HPDE6-E6E7 (cell line): ENCODE measurements at regions not wholly inside any gene's neighbourhood (a gene's known extent, or its start where the extent isn't known, plus 50 kb on each side); places are given as distances from the start of the nearest gene placed in this dataset.

Source experiments
- DNase-seq: peaks from one replicate; pipeline ENCODE4 v3.0.0; 2011; ENCODE audit warnings: missing footprints; ENCODE audit errors: extremely low spot score

DNA sequence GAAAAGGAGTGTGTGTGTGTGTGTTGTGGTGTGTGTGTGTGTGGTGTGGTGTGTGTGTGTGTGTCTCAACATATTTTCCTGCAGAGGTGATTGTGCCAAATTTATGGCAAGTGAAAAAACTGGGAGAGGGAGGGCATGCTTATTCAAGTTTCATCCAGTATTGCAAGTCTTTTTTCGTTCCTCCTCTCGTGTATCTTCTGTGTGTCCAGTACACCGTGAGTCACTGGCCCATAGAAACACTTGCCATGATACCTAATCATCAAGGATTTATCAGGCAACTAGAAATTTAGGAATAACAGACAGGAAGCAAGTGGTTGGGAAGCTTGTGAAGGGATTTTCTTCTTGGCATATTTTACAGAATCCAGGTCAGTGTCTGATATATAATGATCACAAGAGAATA lies 820.5 kb downstream of the GATA3 start:
- DNase-seq = no peak

- no peak for DNase-seq
These were observed 821.7 kb downstream of the GATA3 start for GRCh38 chr10:8876171-8876570.

DNA sequence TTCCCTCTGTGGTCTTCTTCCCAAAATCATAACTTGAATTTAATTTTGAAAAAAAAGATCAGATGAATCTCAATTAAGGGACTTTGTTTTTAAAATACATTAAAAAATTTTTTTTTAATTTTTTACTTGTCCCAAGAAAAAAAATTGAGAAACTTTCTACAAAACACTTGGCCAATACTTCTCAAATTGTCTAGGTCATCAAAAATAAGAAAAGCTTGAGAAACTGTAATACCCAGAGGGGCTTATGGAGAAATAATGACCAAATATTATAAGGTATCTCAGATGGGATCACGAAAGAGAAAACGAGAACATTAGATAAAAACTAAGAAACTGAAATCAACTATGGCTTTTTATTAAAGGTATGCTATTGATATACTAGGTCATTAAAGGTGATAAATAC lies 835.0 kb downstream of the GATA3 start:
- no peak for DNase-seq

DNA sequence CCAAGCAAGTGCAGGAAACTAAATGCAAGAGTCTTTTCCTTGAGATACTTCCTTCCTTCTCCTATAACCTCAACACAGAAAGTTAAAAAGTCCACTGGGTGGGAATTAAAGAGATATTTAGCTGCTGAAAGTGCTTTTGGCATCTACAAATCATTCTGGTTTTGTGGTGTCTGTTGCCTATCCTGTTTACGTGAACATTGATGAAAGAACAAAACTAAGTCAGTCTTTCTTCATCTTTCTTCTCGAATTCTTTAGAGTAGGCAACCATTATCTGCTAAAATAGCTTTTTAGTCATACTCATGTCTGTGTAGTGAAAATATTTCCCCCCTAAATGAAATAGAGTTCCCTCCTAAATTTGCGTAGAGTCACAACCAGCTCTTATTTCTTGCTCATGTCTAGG lies 838.6 kb downstream of the GATA3 start:
- no peak for DNase-seq

GRCh38 chr10:8894148-8894547 lies 839.7 kb downstream of the GATA3 start:
- no peak for DNase-seq

DNA sequence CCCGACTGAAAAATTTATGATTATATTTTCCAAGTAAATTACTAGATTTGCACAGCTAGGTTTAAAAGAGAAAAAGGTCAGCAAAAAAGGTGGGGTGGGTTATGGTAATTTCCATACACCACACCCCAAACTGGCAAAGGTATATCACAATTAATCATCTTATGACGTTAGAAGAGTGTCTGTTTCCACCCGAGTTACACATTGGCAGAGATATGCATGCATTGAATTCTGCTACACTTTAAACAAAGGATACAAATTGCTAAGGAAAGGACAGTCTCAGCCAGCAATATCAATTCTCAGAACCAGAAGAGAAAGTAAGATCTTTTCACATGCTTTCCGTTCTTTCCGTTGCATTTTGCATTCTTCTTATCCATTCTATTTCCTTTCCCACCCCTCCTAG lies 843.3 kb downstream of the GATA3 start:
- no peak for DNase-seq

DNA sequence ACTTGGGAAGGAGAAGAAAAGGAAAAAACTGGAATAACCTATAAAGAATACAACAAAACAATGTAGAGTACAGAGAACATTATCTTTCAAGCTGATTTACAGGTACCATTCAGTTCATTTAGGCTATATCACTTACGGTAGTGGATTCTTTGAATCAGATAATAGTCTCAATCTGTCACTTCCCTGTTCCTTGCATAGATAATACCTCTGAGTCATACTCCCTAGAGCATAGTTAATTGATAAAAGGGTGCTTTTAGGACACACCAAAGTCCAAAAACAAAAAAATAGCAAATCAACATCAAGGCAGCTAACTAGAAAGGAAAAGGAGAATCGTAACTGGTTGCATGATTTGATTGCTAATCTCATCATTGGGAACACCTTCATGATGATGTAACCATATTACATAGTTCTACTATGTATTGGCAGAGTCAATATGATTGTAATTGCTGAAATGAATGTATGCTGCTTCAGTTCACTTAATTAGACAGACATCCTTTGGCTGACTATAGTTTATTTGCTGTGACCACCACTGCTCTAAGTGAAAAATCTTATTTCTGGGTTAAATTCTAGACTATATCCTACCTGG lies 844.4 kb downstream of the GATA3 start:
- DNase-seq = no peak

DNA sequence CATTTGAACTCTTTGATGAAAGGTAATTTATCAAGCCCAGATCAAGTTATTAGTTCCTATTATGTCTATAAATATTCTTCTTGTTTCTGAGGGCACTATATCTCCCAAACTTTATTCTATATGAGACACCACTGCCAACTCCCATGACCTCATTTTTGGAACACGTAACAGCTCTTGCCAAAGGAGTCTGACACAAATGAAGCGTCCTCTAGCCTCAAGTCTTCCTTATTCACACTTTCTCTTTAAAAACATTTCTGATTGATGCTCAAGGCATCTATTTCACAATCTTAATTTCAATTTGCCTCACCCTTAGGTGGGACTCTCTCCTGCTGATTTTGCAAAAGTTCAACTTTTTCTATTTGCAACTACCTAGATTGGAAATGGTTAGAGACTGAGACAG lies 848.4 kb downstream of the GATA3 start:
- no peak for DNase-seq

DNA sequence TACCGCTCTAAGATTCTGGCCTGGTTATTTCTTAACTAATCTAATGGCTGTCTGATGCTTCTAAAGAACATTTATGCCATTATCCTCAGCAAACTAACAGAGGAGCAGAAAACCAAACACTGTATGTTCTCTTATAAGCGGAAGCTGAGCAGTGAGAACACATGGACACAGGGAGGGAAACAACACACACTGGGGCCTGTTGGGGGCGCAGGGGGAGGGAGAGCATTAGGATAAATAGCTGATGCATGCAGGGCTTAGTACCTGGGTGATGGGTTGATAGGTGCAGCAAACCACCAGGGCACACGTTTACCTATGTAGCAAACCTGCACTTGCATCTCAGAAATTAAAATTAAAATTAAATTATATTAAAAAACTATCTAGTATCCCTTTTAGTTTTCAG lies 853.5 kb downstream of the GATA3 start:
- no peak for DNase-seq

GRCh38 chr10:8910314-8910713 lies 855.8 kb downstream of the GATA3 start:
- DNase-seq = no peak

DNA sequence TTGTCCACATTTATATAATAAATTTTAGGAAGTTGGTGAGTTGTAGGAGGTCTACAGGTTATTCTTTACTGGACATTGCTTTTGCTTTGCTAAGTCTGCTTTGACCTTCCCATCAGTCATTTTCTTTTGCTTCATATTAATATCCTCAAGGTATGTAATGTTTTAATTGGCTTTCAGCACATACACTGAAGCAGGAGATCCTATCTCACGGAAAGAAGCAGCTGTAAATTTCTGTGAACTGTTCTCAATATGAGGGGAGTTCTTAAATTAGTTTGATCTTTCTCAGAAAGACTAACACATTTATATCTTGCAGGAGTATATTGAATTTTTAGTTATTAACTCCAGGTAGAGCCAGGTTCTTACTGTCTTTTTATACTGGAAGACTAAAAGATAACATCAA lies 856.5 kb downstream of the GATA3 start:
- no peak for DNase-seq

DNA sequence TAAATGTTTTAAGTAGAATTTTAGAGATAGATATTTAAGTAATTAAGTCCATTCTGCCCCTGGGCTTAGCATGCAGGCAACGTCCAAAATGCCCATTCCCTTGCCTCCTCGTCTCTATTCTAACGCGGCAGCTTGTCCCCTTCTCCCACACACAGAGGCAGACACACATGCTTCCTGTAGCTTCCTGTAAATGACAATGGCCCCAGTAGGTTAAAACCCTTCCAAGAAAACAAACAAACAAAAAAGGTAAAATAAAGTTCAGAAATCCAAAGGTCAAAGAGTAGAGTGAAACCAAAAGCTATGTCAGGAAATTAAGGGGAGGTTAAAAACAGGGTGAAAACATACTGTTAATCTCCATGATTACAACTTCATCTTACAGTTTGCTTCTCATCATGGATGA lies 857.6 kb downstream of the GATA3 start:
- DNase-seq = no peak

DNA sequence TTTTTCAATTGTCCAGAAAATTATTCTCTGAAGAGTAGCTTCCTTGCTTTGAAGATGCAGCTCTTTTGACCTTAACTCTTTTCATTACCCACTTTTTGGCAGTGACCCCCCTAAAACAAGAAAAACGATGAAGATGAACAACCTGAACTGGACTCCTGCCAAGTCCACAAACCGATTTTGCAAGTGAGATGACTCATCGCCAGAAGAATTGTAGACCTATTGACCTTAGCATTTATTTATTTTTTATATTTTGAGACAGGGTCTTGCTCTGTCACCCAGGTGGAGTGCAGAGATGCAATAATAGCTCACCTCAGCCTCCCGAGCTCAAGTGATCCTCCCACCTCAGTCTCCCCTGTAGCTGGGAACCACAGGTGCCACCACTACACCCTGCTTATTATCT lies 859.2 kb downstream of the GATA3 start:
- DNase-seq = peak; percentile 2

DNA sequence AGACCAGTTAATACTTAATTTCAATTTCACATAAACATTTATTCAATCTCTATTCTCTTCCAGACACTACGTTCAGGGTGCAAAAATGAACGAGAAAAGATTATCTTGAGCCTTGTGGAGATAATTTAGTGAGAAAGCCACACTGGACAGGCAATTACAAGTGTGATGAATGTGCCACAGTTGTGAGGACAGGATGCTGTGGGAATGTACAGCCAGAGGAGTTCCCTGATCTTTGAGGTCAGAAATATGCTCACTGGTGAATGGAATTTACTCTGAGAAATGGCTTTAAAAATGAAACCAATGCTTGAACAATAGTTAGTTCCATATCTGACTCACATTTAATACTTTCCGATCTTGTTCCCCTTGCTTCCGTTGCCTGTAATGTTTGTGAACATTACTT lies 864.8 kb downstream of the GATA3 start:
- DNase-seq = no peak

DNA sequence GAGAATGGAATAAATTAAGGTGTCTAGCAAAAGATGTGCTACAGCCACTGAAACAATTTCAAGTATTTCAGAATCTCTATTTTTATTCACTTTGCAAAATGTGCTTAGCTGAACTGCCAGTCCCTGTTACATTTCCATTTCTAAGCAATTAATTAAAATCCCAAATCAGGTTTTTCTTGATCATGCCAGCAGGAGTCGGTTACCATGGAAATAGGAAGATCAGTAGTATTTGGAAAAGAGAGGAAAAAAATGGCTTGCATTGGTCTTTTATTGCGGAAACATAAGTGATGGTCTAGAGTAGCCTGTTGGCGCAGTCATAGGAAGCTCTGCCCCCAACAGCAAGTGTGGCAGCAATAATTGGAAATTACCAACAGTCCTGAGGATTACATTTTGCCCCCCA lies 867.1 kb downstream of the GATA3 start:
- DNase-seq = no peak

DNA sequence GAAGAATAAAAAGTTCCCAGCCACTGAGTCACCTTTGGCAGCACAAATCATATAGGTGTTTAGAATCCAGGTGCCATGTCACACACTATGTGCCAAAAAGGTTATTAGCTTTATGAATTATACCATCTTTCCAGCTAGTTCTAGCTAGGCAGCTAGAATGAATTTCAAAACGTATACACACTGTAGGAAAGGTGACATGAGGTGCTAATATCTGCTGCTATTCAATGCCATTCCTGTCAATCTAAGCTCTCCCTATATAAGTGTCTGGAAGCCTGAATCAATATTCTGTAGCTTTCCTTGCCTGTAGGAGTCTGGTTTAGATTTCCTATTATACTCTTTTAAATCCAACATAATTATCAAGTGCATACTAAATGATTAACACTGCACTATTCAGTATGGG lies 868.6 kb downstream of the GATA3 start:
- DNase-seq = no peak

DNA sequence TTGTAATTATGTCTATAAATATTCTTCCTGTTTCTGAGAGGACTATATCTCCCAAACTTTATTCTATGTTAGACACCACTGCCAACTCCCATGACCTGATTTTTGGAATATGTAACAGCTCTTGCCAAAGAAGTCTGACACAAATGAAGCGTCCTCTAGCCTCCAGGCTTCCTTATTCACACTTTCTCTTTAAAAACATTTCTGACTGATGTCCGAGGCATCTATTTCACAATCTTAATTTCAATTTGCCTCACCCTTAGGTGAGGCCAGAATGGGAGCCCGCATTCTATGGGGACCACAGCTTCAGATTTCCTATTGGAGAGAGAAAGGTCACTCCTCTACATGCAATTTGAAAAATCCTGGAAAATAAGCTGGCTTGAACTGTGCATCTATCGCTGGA lies 873.2 kb downstream of the GATA3 start:
- DNase-seq = no peak

DNA sequence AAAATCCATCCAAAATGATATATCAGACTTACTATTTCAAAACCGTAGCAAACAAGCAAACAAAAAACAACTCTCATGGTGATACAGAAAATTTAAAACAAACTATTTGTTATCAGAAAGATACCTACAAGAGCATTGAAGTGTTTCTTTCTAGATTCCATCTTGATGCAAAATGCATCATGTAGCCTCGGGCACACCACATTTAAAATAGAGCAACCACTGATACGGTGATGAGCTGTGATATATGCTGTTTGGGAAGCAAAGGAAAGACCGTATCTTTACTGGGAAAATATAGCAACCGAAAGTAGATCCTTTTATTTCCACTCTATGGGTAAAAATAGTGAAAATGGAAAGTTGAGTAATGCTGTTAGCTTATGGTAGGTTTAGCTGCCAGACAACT lies 892.0 kb downstream of the GATA3 start:
- no peak for DNase-seq

DNA sequence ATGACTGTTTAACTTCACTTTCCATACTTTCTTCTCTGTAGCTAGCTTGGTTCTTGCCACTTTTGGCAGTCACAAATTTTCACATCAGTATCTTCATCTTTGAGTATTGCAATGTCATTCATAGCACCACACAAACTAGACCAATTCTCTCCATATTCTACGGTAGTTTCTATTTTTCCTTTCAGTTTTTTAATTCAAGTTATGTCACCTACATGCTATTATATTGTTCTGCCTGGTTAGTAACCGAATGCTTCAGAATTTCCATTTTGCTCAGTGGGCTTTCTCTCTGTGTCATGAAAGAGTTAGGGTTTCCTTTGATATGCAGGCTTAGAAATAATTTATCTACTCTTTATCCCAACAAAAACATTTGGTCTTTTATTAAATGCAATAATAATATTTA lies 896.5 kb downstream of the GATA3 start:
- no peak for DNase-seq

- DNase-seq = no peak
These were observed 897.1 kb downstream of the GATA3 start for GRCh38 chr10:8951440-8952089.

DNA sequence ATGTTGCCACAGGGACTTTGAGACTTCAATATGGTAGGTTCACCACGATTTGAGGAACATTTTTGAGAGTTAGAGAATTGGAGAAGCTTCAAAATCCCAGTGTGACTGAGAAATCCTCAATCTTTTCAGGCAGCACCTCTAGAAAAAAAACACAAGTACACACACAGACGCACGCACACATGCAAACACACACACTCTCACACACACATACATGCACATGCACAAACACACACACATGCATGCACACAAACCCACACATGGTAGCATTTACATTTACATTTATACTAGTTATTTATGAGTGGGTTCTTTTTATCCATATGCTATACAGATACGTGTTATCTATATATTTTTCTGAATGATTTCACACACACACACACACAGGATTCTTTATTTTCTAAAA lies 901.9 kb downstream of the GATA3 start:
- no peak for DNase-seq

GRCh38 chr10:8962249-8962648 lies 907.8 kb downstream of the GATA3 start:
- DNase-seq = peak; percentile 1

GRCh38 chr10:8967061-8967460 lies 912.6 kb downstream of the GATA3 start:
- DNase-seq = no peak

DNA sequence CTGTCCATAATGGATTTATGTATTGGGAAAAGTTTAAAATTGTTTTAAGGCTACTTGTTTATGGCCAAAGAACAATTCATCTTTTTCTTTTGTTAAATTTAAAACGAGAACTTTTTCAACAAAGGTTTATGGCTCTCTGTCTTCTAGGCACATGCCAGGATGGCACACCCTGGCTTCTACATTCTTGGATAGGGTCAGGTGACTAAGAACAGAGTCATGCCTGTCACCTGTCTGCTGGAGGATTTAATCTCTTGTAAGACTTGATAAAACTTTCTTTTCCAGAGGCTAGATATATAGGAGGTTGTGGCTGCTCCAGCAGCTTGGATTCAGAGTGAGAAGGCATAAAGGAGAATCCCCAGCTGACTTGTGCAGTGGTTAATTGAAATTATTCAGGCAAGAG lies 915.4 kb downstream of the GATA3 start:
- no peak for DNase-seq
